Stimulated activated CD4-positive, alpha-beta T cell treated with anti-CD3 and anti-CD28 coated beads, TNF-alpha, amount 100 ng/mL, for 48 hours (primary cell): ENCODE measurements at regions not wholly inside any gene's neighbourhood (a gene's known extent, or its start where the extent isn't known, plus 50 kb on each side); places are given as distances from the start of the nearest gene placed in this dataset.

ENCODE experiments used
- DNase-seq, 3 donors: peaks; one replicate each; pipeline ENCODE4 v3.0.0-alpha.2; 2020; ENCODE audit warnings: low read depth in 3 of 3

- no peak for DNase-seq
Observed at GRCh38 chr9:135254176-135255032, 166.9 kb downstream of the OLFM1 start.

- no peak for DNase-seq
Observed at GRCh38 chr9:135255033-135255840, 167.8 kb downstream of the OLFM1 start.

- DNase-seq, result no peak
Observed at GRCh38 chr9:135255841-135256580, 168.5 kb downstream of the OLFM1 start.

GRCh38 chr9:135256581-135257354 lies 169.3 kb downstream of the OLFM1 start:
- no peak for DNase-seq

- DNase-seq, result no peak
Observed at GRCh38 chr9:135258461-135258860, 171.0 kb downstream of the OLFM1 start.

GRCh38 chr9:135259273-135259672 lies 171.8 kb downstream of the OLFM1 start:
- DNase-seq, result no peak

- DNase-seq, result no peak
Observed at GRCh38 chr9:135260221-135261180, 173.0 kb downstream of the OLFM1 start.

GRCh38 chr9:135262248-135262647 lies 174.8 kb downstream of the OLFM1 start:
- no peak for DNase-seq

GRCh38 chr9:135263511-135263910 lies 176.0 kb downstream of the OLFM1 start:
- no peak for DNase-seq

GRCh38 chr9:135265931-135266330 lies 178.5 kb downstream of the OLFM1 start:
- no peak for DNase-seq

- DNase-seq, result no peak
Observed at GRCh38 chr9:135267191-135267809, 179.8 kb downstream of the OLFM1 start.

GRCh38 chr9:135268031-135268430 lies 180.6 kb downstream of the OLFM1 start:
- DNase-seq, result no peak

- DNase-seq, result no peak
Observed at GRCh38 chr9:135268981-135269380, 181.5 kb downstream of the OLFM1 start.

- no peak for DNase-seq
Observed at GRCh38 chr9:135269912-135270830, 182.7 kb downstream of the OLFM1 start.

- DNase-seq, result no peak
Observed at GRCh38 chr9:135271425-135271824, 184.0 kb downstream of the OLFM1 start.

GRCh38 chr9:135272608-135273007 lies 185.1 kb downstream of the OLFM1 start:
- DNase-seq, result no peak

- no peak for DNase-seq
Observed at GRCh38 chr9:135273008-135273407, 185.5 kb downstream of the OLFM1 start.

- DNase-seq, result no peak
Observed at GRCh38 chr9:135275163-135275562, 187.7 kb downstream of the OLFM1 start.
